LNCaP clone FGC (cell line): ENCODE measurements at regions not wholly inside any gene's neighbourhood (a gene's known extent, or its start where the extent isn't known, plus 50 kb on each side); places are given as distances from the start of the nearest gene placed in this dataset.
A peak's percentile ranks its signal among the peaks of the same experiment; 100 is the strongest.

Source experiments
- DNase-seq: peaks from one replicate; pipeline ENCODE4 v3.0.0-alpha.2; 2011; ENCODE audit warnings: low read depth
- H3K4me3 ChIP-seq: 2 replicates; pipeline ENCODE4 v1.5.1; 2011; ENCODE audit warnings: mild to moderate bottlenecking, low read depth, low read length, control low read depth
- TF ChIP-seq, protein P1 (sequence below): IDR thresholded peaks from 2 replicates; pipeline ENCODE4 v1.5.1; 2012; ENCODE audit warnings: mild to moderate bottlenecking; ENCODE audit not compliant: control insufficient read depth, insufficient read depth; ENCODE audit errors: extremely low read depth

DNA sequence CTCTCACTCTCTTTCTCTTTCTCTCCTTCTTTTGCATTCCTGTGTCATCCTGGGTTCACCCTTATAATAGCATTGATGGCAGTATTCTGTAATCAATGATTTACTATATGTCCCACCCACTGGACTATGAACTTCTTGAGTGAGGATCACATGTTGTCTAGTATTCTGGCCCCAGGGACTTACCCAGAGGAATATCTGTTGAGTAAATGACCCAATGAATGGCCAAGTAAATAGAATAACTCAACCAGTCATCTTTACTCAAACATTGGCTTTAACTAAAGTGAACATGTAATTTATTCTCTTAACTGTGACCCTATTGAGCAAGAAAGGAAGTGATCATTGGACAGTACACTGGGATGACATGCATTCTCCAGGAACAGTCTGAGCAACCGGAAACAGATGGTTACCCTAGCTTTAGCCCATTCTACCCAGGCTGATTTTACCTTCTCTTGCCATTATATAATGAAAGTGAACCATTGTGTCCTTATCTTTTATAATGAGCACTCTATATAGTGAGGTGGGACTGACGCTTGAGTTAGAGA lies 94.5 kb upstream of the SOX14 start:
- DNase-seq = no peak
- H3K4me3 ChIP-seq = no peak overlapping the region
- TF ChIP-seq, protein P1, sequence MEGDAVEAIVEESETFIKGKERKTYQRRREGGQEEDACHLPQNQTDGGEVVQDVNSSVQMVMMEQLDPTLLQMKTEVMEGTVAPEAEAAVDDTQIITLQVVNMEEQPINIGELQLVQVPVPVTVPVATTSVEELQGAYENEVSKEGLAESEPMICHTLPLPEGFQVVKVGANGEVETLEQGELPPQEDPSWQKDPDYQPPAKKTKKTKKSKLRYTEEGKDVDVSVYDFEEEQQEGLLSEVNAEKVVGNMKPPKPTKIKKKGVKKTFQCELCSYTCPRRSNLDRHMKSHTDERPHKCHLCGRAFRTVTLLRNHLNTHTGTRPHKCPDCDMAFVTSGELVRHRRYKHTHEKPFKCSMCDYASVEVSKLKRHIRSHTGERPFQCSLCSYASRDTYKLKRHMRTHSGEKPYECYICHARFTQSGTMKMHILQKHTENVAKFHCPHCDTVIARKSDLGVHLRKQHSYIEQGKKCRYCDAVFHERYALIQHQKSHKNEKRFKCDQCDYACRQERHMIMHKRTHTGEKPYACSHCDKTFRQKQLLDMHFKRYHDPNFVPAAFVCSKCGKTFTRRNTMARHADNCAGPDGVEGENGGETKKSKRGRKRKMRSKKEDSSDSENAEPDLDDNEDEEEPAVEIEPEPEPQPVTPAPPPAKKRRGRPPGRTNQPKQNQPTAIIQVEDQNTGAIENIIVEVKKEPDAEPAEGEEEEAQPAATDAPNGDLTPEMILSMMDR = no peak

- H3K4me3 ChIP-seq = no peak overlapping the region
- TF ChIP-seq, protein P1 = no peak
- peak; percentile 8 for DNase-seq
Measured at GRCh38 chr3:137687181-137687879, 76.8 kb upstream of the SOX14 start.

DNA sequence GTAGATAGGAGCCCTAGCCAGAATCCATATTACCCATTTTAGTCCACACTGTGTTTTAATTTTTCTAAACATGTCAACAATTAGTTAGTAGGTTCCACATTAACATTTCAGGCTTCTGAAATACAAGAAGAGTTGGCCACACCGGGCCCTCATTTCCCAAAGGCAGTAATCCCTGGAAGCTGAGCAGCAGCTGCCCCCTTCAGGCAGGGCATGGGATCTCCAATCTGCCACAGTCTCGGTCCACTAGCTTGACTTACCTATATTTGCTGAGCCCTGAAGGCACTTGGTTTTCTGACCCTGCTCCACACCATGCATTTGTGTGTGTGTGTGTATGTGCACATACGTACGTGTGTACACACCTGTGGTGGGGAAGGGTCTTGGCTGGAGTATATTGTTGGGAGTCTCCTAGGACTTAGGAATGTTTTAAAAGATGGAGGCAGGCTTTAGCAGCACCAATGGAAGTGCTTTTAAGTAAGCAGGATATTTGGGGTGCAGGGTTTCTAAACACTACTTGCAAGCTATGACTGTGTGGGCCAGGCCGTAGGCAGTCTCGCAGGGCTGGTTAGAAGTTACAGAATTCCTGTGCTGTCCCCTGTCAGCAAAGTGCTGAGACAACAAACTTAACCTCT lies 71.2 kb upstream of the SOX14 start:
- DNase-seq = peak; percentile 19
- TF ChIP-seq, protein P1 = peak; percentile 92
- H3K4me3 ChIP-seq = no peak overlapping the region

GRCh38 chr3:137693791-137694190 lies 70.3 kb upstream of the SOX14 start:
- no peak overlapping the region for H3K4me3 ChIP-seq
- DNase-seq = no peak
- TF ChIP-seq, protein P1 = no peak

- DNase-seq = no peak
- no peak overlapping the region for H3K4me3 ChIP-seq
- TF ChIP-seq, protein P1 = no peak
Measured at GRCh38 chr3:137694836-137695235, 69.3 kb upstream of the SOX14 start.

GRCh38 chr3:137695351-137695750 lies 68.8 kb upstream of the SOX14 start:
- TF ChIP-seq, protein P1 = no peak
- no peak overlapping the region for H3K4me3 ChIP-seq
- DNase-seq = no peak
